ENCODE measurements at regions not wholly inside any gene's neighbourhood (a gene's known extent, or its start where the extent isn't known, plus 50 kb on each side); places are given as distances from the start of the nearest gene placed in this dataset.

DNA sequence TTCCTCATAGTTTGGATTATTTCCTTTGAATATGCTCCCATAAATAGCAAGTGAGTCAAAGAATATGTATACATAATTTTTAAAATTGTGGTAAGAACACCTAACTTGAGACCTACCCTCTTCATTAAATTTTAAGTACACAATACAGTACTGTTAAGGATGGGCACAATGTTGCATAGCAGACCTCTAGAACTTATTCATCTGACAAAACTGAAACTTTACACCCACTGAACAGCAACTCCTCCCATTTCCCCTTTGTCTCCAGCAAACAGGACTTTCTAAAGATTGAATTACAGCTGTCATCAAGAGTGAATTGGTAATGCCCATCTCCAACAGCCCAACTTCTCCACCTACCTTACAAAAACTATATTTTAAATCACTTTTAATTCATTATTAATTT is 388.9 kb downstream of the HTR1A start:
- DNase-seq = no peak
- intact Hi-C loops (cut with DNase I) = no loop called here

GRCh38 chr5:63572740-63573139 is 389.5 kb downstream of the HTR1A start:
- intact Hi-C loops (cut with DNase I) = no loop called here
- DNase-seq = no peak

- intact Hi-C loops (cut with DNase I) = no loop called here
- no peak for DNase-seq
These were observed 391.5 kb downstream of the HTR1A start for GRCh38 chr5:63570752-63571151.

GRCh38 chr5:63564789-63565188 is 397.5 kb downstream of the HTR1A start:
- intact Hi-C loops (cut with DNase I) = no loop called here
- DNase-seq = no peak

DNA sequence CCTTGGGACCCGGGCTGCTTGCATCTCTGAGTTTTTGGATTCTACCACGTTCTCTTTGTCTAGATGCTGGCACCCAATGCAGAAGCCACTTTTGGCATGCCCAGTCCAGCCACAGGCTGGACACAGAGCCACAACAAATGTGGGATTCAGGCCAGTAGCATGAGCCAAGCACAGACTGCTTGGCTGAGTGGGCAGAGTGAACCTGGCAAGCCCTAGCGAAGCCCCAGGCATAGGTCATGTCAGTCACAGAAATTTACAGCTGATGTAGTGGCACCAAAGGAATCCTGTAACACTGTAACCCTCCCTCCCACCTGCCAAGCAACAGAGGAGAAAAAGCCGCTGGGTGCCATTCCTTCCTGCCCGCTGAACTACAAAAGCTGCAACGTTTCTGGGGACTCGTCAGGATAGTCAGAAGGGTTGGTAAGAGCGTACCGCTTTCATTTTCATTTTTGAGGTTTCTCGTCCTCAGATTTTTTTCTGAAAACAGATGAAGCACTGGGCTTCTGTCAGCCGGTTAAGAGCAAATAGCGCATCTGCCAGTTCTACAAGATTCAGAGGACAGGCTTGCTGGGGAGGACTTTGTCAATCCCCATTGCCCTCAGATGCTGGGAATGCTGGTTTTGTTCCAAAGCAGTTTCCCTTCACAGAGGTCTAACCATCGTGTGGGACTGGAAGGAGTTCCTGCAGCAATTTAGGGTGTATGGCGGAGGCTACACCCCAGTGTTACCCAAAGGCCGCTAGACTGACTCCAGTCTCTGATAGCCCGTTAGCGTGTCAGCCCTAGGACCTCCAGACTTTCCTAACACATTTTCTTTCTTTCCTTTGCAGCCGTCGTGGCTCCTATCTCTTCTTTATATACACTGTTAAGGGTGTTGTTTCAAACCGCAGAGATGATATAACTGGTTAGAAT is 399.0 kb downstream of the HTR1A start:
- DNase-seq = no peak
- intact Hi-C loops (cut with DNase I) = no loop called here

- DNase-seq = no peak
- intact Hi-C loops (cut with DNase I) = no loop called here
These were observed 406.4 kb downstream of the HTR1A start for GRCh38 chr5:63555874-63556273.

- no peak for DNase-seq
- intact Hi-C loops (cut with DNase I) = no loop called here
These were observed 408.1 kb downstream of the HTR1A start for GRCh38 chr5:63554191-63554590.

- intact Hi-C loops (cut with DNase I) = no loop called here
These were observed 409.2 kb downstream of the HTR1A start for GRCh38 chr5:63553073-63553472.

DNA sequence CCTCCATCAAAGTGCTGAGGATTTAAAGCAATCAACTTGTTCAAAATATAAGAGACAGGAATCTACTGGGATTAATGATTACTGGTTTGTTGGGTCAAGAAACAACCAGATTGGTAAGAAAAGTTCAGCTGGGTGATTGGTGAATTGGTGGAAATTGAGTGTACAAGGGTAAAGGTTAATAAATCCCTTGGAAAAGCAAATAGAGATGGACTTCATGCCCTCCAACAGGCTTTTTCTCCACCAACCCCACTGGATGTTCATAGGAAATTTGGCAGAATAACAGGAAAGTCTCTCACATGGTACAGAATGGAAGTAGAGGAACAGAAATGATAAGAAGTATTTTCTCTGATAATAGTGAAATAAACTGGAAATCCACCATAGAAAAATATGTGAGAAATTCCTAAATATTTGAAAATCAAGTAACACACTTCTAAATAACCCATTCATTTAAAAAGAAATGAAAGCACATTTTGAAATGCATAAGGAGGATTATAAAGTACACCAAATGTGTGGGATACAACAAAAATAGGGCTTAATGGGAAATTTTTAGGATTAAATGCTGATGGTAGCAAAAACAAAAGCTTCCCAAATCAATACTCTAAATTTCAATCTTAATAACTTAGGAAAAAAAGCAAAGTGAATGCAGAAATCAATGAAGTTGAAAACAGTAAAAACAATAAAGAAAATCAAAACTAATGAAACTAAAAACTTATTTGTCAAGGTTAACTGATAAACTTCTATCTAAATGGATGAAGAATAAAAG is 426.2 kb downstream of the HTR1A start:
- intact Hi-C loops (cut with DNase I) = no loop called here
- DNase-seq = no peak

More at GRCh38 chr5:63553073-63553472, 409.2 kb downstream of the HTR1A start:
- no peak for DNase-seq

DNA sequence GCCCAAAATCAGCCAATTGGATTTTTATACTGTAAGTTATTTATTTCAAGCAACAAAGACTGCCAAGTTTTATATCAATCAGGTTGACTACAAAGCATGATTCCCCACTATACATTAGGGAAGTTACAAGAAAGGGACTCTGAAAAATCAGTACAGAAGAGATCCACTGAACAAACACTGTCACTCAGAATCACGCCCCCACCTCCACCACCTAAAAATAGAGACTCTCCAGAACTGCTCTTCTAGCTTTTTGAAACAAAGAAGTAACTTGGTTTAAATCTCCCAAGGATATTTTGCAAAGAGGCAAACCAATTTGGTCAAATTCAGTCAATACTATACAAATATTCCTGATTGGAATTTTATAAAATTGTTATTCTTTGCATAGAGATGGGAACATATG is 438.0 kb downstream of the HTR1A start:
- DNase-seq = peak in 24 of 42 donors; percentile 1 to 66 (median 25)
- intact Hi-C loops (cut with DNase I) = no loop called here

DNA sequence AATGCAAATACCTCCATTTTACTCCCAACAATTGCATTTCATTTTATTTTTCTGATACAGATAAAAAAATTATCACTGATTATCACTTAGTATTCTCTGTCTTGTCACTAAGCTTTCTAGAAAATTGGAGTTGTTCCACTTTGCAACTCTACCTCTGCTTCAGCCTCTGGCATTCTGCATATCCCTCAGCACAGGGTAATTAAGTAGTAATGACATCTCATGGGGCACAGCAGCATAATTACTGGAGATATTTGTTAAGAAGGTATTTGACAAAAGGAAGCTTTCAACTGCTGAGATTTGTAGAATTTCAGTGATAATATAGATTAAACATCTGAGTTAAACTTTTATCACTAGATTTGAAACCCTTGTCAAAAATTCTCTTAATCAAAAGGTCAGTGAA is 446.2 kb downstream of the HTR1A start:
- intact Hi-C loops (cut with DNase I) = no loop called here
- no peak for DNase-seq

- DNase-seq = no peak
- intact Hi-C loops (cut with DNase I) = no loop called here
These were observed 462.0 kb downstream of the HTR1A start for GRCh38 chr5:63500242-63500641.

GRCh38 chr5:63495225-63495624 is 467.0 kb downstream of the HTR1A start:
- no peak for DNase-seq

GRCh38 chr5:63483338-63483737 is 478.9 kb downstream of the HTR1A start:
- DNase-seq = no peak
- intact Hi-C loops (cut with DNase I) = no loop called here

More at GRCh38 chr5:63495225-63495624, 467.0 kb downstream of the HTR1A start:
- intact Hi-C loops (cut with DNase I) = no loop called here

GRCh38 chr5:63473335-63473967 is 488.8 kb downstream of the HTR1A start:
- intact Hi-C loops (cut with DNase I) = no loop called here

DNA sequence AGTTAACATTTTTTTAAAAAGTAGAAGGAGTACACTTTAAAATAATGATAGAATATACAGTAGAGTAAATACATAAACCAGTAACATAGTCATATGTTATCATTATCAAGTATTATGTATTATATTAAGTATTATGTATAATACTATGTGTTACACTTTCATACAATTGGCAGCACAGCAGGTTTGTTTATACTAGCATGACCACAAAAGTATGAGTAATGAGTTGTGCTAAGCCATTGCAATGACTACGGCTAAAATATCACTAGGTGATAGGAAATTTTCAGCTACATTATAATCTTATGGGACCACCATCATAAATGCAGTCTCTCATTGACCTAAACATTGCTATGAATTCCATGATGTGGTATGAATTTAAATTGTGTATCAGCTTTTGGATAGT is 506.0 kb downstream of the HTR1A start:
- intact Hi-C loops (cut with DNase I) = no loop called here
- no peak for DNase-seq

More at GRCh38 chr5:63473335-63473967, 488.8 kb downstream of the HTR1A start:
- no peak for DNase-seq

DNA sequence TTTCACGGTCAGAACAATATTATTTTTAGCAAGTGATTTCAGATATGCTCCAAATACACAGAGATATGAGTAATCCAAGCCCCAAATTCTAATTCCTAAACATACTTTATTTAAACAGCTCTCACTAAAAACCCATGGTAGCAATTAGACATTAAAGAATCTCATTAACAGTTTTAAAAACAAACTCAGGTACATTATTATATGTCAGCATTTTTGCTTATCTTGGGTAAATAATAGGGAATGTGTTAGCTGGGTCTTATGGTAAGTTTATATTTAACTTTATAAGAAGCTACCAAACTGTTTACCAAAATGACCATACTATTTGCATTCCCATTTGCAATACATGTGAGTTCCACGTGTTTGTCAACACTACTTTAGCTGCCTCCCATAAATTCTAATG is 511.1 kb downstream of the HTR1A start:
- intact Hi-C loops (cut with DNase I) = no loop called here
- no peak for DNase-seq

DNA sequence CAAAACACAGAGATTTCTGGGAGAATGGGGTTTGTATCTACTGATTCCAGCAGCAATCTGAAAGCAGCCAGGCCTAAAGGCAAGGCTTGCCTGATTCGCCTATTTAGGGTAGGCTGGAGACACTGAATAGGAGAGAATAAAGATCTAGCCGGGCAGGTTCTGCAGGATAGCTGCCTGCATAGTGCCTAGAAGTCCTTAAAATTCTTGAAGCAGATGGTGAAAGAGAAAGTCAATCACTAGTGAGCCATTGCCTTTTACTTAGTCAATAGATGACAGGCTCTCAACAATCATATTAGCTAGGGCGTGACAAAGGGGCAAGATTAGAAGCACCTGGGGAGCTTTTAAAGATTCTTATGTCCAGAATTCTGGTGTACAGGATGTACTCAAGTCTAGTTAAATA is 522.7 kb downstream of the HTR1A start:
- no peak for DNase-seq
- intact Hi-C loops (cut with DNase I) = no loop called here

- intact Hi-C loops (cut with DNase I) = no loop called here
These were observed 552.5 kb downstream of the HTR1A start for GRCh38 chr5:63409737-63410136.

DNA sequence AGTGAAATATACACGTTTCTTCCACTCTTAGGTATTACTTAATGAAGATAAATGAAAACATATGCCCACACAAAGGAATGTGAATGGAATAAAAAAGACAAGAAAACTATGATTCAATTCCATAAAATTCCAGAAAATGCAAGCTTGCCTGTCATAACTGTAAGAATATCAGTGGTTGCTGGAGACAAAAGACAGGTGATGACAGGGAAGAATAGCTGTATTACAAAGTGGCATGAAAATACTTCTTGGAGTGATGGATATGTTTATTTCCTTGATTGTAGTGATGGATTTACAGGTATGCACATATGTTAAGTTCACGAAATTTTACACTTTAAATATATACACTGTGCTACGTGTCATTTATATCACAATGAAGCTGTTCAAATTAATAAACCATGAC is 553.3 kb downstream of the HTR1A start:
- DNase-seq = no peak
- intact Hi-C loops (cut with DNase I) = no loop called here

More at GRCh38 chr5:63409737-63410136, 552.5 kb downstream of the HTR1A start:
- no peak for DNase-seq

Measured in head of caudate nucleus (tissue), 42 donors.